ENCODE measurements at regions not wholly inside any gene's neighbourhood (a gene's known extent, or its start where the extent isn't known, plus 50 kb on each side); places are given as distances from the start of the nearest gene placed in this dataset.

- Histone ChIP-seq H3K4me3 (replicated peaks in 1 of 3; ENCODE audit: low read depth in 2 of 3, low read length in 3 of 3) (no peak overlapping the region), H3K9me3 (replicated peaks in 1 of 2; ENCODE audit: control insufficient read depth in 1 of 2, insufficient read depth in 1 of 2, low read length in 2 of 2) (no peaks in the 10 kb centered on the region), H3K4me2 (replicated peaks; ENCODE audit: extremely low read depth, low read length, poor library complexity, severe bottlenecking) (no peak overlapping the region), H3K9ac (ENCODE audit: insufficient read depth, low read length, poor library complexity, severe bottlenecking) (no peak overlapping the region), H3K4me1 (ENCODE audit: control insufficient read depth in 1 of 2, insufficient read depth in 2 of 2, low read length in 2 of 2) (no peaks in the 10 kb centered on the region), H3K36me3 (replicated peaks in 1 of 2; ENCODE audit: control insufficient read depth in 1 of 2, insufficient read depth in 2 of 2, low read length in 2 of 2) (no peaks in the 10 kb centered on the region), H3K27me3 (ENCODE audit: control insufficient read depth in 2 of 2, insufficient read depth in 2 of 2, low read length in 2 of 2) (no peaks in the 10 kb centered on the region), H3K79me2 (ENCODE audit: insufficient read depth, low read length) (no peaks in the 10 kb centered on the region), H3K27ac (ENCODE audit: low read depth in 1 of 2, low read length in 2 of 2) (no peak overlapping the region), H4K20me1 (ENCODE audit: insufficient read depth, low read length) (no peaks in the 10 kb centered on the region), H2AFZ (ENCODE audit: insufficient read depth, low read depth, low read length, poor library complexity, severe bottlenecking) (no peak overlapping the region)
- intact Hi-C loops (cut with micrococcal nuclease) = no loop called here
- H3K4me3 Mint-ChIP-seq = no peak overlapping the region
- H3K36me3 Mint-ChIP-seq = no peaks in the 10 kb centered on the region
- WGBS (ENCODE audit: insufficient coverage) = 85% methylated on average over 6 of the region's 7 CpGs
- H3K4me1 Mint-ChIP-seq = peaks cover 3% of the 10 kb centered on the region
- no peak overlapping the region for H3K27ac Mint-ChIP-seq
- peaks cover 6 to 9% (median 8%) of the 10 kb centered on the region in 3 donors for H3K27me3 Mint-ChIP-seq (ENCODE audit: low read depth in 3 of 3)
- H3K9me3 Mint-ChIP-seq = peaks cover 0 to 2% (median 0%) of the 10 kb centered on the region in 7 donors
- no peak for DNase-seq
- TF ChIP-seq CTCF (IDR thresholded peaks at IDR 0.05) = no peak
Measured at GRCh38 chr3:127089486-127090145, 103.3 kb upstream of the PRR23E start.

GRCh38 chr3:127090218-127091160 lies 102.4 kb upstream of the PRR23E start:
- H3K27ac Mint-ChIP-seq = no peak overlapping the region
- WGBS (ENCODE audit: insufficient coverage) = 94% methylated on average over 10 of the region's 14 CpGs
- Histone ChIP-seq H3K9me3 (replicated peaks in 1 of 2; ENCODE audit: control insufficient read depth in 1 of 2, insufficient read depth in 1 of 2, low read length in 2 of 2) (no peaks in the 10 kb centered on the region), H3K27me3 (ENCODE audit: control insufficient read depth in 2 of 2, insufficient read depth in 2 of 2, low read length in 2 of 2) (no peaks in the 10 kb centered on the region), H3K9ac (ENCODE audit: insufficient read depth, low read length, poor library complexity, severe bottlenecking) (no peak overlapping the region), H3K27ac (ENCODE audit: low read depth in 1 of 2, low read length in 2 of 2) (no peak overlapping the region), H3K4me1 (ENCODE audit: control insufficient read depth in 1 of 2, insufficient read depth in 2 of 2, low read length in 2 of 2) (no peaks in the 10 kb centered on the region), H3K79me2 (ENCODE audit: insufficient read depth, low read length) (no peaks in the 10 kb centered on the region), H2AFZ (ENCODE audit: insufficient read depth, low read depth, low read length, poor library complexity, severe bottlenecking) (no peak overlapping the region), H4K20me1 (ENCODE audit: insufficient read depth, low read length) (no peaks in the 10 kb centered on the region), H3K4me3 (replicated peaks in 1 of 3; ENCODE audit: low read depth in 2 of 3, low read length in 3 of 3) (no peak overlapping the region), H3K4me2 (replicated peaks; ENCODE audit: extremely low read depth, low read length, poor library complexity, severe bottlenecking) (no peak overlapping the region), H3K36me3 (replicated peaks in 1 of 2; ENCODE audit: control insufficient read depth in 1 of 2, insufficient read depth in 2 of 2, low read length in 2 of 2) (no peaks in the 10 kb centered on the region)
- no peak overlapping the region for H3K4me3 Mint-ChIP-seq
- H3K9me3 Mint-ChIP-seq = peaks cover 0 to 3% (median 0%) of the 10 kb centered on the region in 7 donors
- peaks cover 6 to 10% (median 6%) of the 10 kb centered on the region in 3 donors for H3K27me3 Mint-ChIP-seq (ENCODE audit: low read depth in 3 of 3)
- H3K4me1 Mint-ChIP-seq = peaks cover 3% of the 10 kb centered on the region
- no peak for DNase-seq
- H3K36me3 Mint-ChIP-seq = no peaks in the 10 kb centered on the region
- no peak for TF ChIP-seq CTCF (IDR thresholded peaks at IDR 0.05)
- intact Hi-C loops (cut with micrococcal nuclease) = no loop called here

All from CD14-positive monocyte (primary cell).